ENCODE measurements at regions not wholly inside any gene's neighbourhood (a gene's known extent, or its start where the extent isn't known, plus 50 kb on each side); places are given as distances from the start of the nearest gene placed in this dataset.

DNA sequence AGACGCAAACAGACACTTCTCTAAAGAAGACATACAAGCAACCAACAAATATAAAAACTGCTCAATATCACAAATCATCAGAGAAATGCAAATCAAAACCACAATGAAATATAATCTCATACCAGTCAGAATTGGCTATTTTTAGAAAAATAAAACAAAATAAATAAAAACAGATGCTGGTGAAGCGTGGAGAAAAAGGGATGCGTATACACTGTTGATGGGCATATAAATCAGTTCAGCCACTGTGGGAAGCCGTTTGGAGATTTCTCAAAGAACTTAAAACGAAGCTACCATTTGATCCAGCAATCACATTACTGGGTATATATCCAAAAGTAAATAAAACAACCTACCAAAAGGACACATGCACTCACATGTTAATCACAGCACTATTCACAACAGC, 206.2 kb downstream of the HNMT start:
- Histone ChIP-seq H3K36me3 (ENCODE audit: insufficient read depth, low read length) (no peaks in the 10 kb centered on the region), H3K9me3 (ENCODE audit: low read length) (no peaks in the 10 kb centered on the region), H3F3A (ENCODE audit: insufficient read depth, low read length) (no peaks in the 10 kb centered on the region), H3K27me3 (ENCODE audit: insufficient read depth, low read length) (no peaks in the 10 kb centered on the region), H3K4me1 (ENCODE audit: insufficient read depth, low read length, severe bottlenecking) (no peaks in the 10 kb centered on the region), H3K4me2 (ENCODE audit: low read length) (no peak overlapping the region), H3K9me2 (ENCODE audit: low read depth, low read length) (no peaks in the 10 kb centered on the region), H3K27ac (ENCODE audit: low read depth, low read length, poor library complexity, severe bottlenecking) (no peak overlapping the region), H2AFZ (ENCODE audit: low read length) (no peak overlapping the region), H3K9ac (ENCODE audit: low read length) (no peak overlapping the region), H3K79me2 (ENCODE audit: insufficient read depth, low read length) (no peaks in the 10 kb centered on the region), H4K20me1 (ENCODE audit: insufficient read depth, low read length) (no peaks in the 10 kb centered on the region), H3K4me3 (ENCODE audit: low read depth, low read length, poor library complexity, severe bottlenecking) (no peak overlapping the region)
- no peak for TF ChIP-seq EZH2 (IDR thresholded peaks at IDR 0.05; ENCODE audit: borderline replicate concordance, low read length)
- TF ChIP-seq, protein P1, sequence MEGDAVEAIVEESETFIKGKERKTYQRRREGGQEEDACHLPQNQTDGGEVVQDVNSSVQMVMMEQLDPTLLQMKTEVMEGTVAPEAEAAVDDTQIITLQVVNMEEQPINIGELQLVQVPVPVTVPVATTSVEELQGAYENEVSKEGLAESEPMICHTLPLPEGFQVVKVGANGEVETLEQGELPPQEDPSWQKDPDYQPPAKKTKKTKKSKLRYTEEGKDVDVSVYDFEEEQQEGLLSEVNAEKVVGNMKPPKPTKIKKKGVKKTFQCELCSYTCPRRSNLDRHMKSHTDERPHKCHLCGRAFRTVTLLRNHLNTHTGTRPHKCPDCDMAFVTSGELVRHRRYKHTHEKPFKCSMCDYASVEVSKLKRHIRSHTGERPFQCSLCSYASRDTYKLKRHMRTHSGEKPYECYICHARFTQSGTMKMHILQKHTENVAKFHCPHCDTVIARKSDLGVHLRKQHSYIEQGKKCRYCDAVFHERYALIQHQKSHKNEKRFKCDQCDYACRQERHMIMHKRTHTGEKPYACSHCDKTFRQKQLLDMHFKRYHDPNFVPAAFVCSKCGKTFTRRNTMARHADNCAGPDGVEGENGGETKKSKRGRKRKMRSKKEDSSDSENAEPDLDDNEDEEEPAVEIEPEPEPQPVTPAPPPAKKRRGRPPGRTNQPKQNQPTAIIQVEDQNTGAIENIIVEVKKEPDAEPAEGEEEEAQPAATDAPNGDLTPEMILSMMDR (IDR thresholded peaks at IDR 0.05; ENCODE audit: low read length): no peak

DNA sequence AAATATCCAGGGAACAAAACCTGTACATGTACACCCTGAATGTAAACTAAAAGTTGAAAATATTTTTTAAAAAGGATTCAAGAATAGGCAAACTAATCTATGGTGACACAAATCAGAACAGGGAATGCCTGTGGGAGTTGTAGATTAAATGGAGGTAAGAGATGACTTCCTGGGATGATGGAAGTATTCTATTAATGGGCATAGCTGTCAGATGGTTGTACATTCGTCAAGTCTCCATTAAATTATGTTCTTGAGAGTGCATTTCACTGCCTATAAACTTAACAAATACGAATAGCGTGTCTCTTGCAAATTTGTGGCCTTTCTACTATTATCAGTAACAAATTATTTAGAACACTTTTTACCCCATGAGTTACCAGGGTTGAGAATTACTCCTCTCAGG, 207.0 kb downstream of the HNMT start:
- H3K27me3 ChIP-seq (ENCODE audit: insufficient read depth, low read length): no peaks in the 10 kb centered on the region
- H3K79me2 ChIP-seq (ENCODE audit: insufficient read depth, low read length): no peaks in the 10 kb centered on the region
- H3K27ac ChIP-seq (ENCODE audit: low read depth, low read length, poor library complexity, severe bottlenecking): no peak overlapping the region
- H3K4me1 ChIP-seq (ENCODE audit: insufficient read depth, low read length, severe bottlenecking): no peaks in the 10 kb centered on the region
- TF ChIP-seq, protein P1 (IDR thresholded peaks at IDR 0.05; ENCODE audit: low read length): no peak
- no peak for TF ChIP-seq EZH2 (IDR thresholded peaks at IDR 0.05; ENCODE audit: borderline replicate concordance, low read length)
- H3K36me3 ChIP-seq (ENCODE audit: insufficient read depth, low read length): no peaks in the 10 kb centered on the region
- no peak overlapping the region for H2AFZ ChIP-seq (ENCODE audit: low read length)
- H4K20me1 ChIP-seq (ENCODE audit: insufficient read depth, low read length): no peaks in the 10 kb centered on the region
- H3K9me2 ChIP-seq (ENCODE audit: low read depth, low read length): no peaks in the 10 kb centered on the region
- no peak overlapping the region for H3K9ac ChIP-seq (ENCODE audit: low read length)
- no peak overlapping the region for H3K4me2 ChIP-seq (ENCODE audit: low read length)
- no peak overlapping the region for H3K4me3 ChIP-seq (ENCODE audit: low read depth, low read length, poor library complexity, severe bottlenecking)
- H3F3A ChIP-seq (ENCODE audit: insufficient read depth, low read length): no peaks in the 10 kb centered on the region
- H3K9me3 ChIP-seq (ENCODE audit: low read length): no peaks in the 10 kb centered on the region

DNA sequence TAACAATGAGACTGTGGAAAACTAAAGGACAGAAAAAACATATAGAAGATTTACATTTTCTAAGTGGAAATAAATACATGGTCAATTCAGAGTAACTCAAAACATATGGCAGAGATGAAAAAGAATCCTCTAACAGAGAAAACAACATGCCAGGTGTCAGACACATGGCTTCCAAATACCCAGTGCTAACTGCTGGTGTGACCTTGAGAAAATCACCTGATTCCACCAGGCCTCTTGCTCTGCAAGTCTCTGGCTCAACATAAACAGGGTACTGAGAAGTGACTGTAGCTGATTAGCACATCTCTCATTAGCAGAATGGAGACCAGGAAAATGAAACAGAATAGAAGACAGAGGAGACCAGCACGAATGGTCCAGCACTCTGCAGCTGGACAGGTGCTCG, 210.8 kb downstream of the HNMT start:
- H3K79me2 ChIP-seq (ENCODE audit: insufficient read depth, low read length): no peaks in the 10 kb centered on the region
- H3K27me3 ChIP-seq (ENCODE audit: insufficient read depth, low read length): no peaks in the 10 kb centered on the region
- no peak overlapping the region for H3K9ac ChIP-seq (ENCODE audit: low read length)
- H3K36me3 ChIP-seq (ENCODE audit: insufficient read depth, low read length): no peaks in the 10 kb centered on the region
- no peak overlapping the region for H2AFZ ChIP-seq (ENCODE audit: low read length)
- H3K9me2 ChIP-seq (ENCODE audit: low read depth, low read length): no peaks in the 10 kb centered on the region
- no peaks in the 10 kb centered on the region for H3K9me3 ChIP-seq (ENCODE audit: low read length)
- no peaks in the 10 kb centered on the region for H3F3A ChIP-seq (ENCODE audit: insufficient read depth, low read length)
- H4K20me1 ChIP-seq (ENCODE audit: insufficient read depth, low read length): no peaks in the 10 kb centered on the region
- TF ChIP-seq, protein P1 (IDR thresholded peaks at IDR 0.05; ENCODE audit: low read length): no peak
- TF ChIP-seq EZH2 (IDR thresholded peaks at IDR 0.05; ENCODE audit: borderline replicate concordance, low read length): no peak
- no peak overlapping the region for H3K4me3 ChIP-seq (ENCODE audit: low read depth, low read length, poor library complexity, severe bottlenecking)
- H3K4me1 ChIP-seq (ENCODE audit: insufficient read depth, low read length, severe bottlenecking): no peaks in the 10 kb centered on the region
- H3K27ac ChIP-seq (ENCODE audit: low read depth, low read length, poor library complexity, severe bottlenecking): no peak overlapping the region
- no peak overlapping the region for H3K4me2 ChIP-seq (ENCODE audit: low read length)
